HG02981 (cell line): ENCODE measurements at regions not wholly inside any gene's neighbourhood (a gene's known extent, or its start where the extent isn't known, plus 50 kb on each side); places are given as distances from the start of the nearest gene placed in this dataset.

ENCODE experiments used
- ATAC-seq: cut with Tn5 transposase; IDR thresholded peaks from one replicate; pipeline ENCODE4 v1.9.1; 2021; ENCODE audit warnings: mild to moderate bottlenecking, moderate library complexity; ENCODE audit not compliant: unreplicated experiment

- no peak for ATAC-seq
Measured at GRCh38 chr2:111673526-111673925, 210.5 kb downstream of the ANAPC1 start.

- ATAC-seq = no peak
Measured at GRCh38 chr2:111675419-111676194, 208.4 kb downstream of the ANAPC1 start.

GRCh38 chr2:111676291-111676822 is 207.6 kb downstream of the ANAPC1 start:
- no peak for ATAC-seq

- no peak for ATAC-seq
Measured at GRCh38 chr2:111678161-111678560, 205.8 kb downstream of the ANAPC1 start.

- no peak for ATAC-seq
Measured at GRCh38 chr2:111678651-111679050, 205.3 kb downstream of the ANAPC1 start.

GRCh38 chr2:111679202-111679601 is 204.8 kb downstream of the ANAPC1 start:
- no peak for ATAC-seq

GRCh38 chr2:111684611-111685010 is 199.4 kb downstream of the ANAPC1 start:
- ATAC-seq = no peak

- no peak for ATAC-seq
Measured at GRCh38 chr2:111685342-111685741, 198.7 kb downstream of the ANAPC1 start.

- no peak for ATAC-seq
Measured at GRCh38 chr2:111686994-111687393, 197.0 kb downstream of the ANAPC1 start.

GRCh38 chr2:111687911-111688310 is 196.1 kb downstream of the ANAPC1 start:
- ATAC-seq = no peak

- no peak for ATAC-seq
Measured at GRCh38 chr2:111688482-111688881, 195.5 kb downstream of the ANAPC1 start.

- ATAC-seq = no peak
Measured at GRCh38 chr2:111689174-111689573, 194.8 kb downstream of the ANAPC1 start.

- ATAC-seq = no peak
Measured at GRCh38 chr2:111689941-111690340, 194.1 kb downstream of the ANAPC1 start.

- no peak for ATAC-seq
Measured at GRCh38 chr2:111691164-111691875, 192.7 kb downstream of the ANAPC1 start.

- no peak for ATAC-seq
Measured at GRCh38 chr2:111692311-111692710, 191.7 kb downstream of the ANAPC1 start.

GRCh38 chr2:111694700-111695101 is 189.3 kb downstream of the ANAPC1 start:
- no peak for ATAC-seq

GRCh38 chr2:111695441-111696007 is 188.5 kb downstream of the ANAPC1 start:
- no peak for ATAC-seq

GRCh38 chr2:111696226-111696625 is 187.8 kb downstream of the ANAPC1 start:
- ATAC-seq = no peak

GRCh38 chr2:111697560-111697959 is 186.4 kb downstream of the ANAPC1 start:
- no peak for ATAC-seq

GRCh38 chr2:111698089-111698488 is 185.9 kb downstream of the ANAPC1 start:
- no peak for ATAC-seq

GRCh38 chr2:111698743-111699554 is 185.0 kb downstream of the ANAPC1 start:
- peak; percentile 53 for ATAC-seq
